BJ (cell line): ENCODE measurements at regions not wholly inside any gene's neighbourhood (a gene's known extent, or its start where the extent isn't known, plus 50 kb on each side); places are given as distances from the start of the nearest gene placed in this dataset.

Experiments used
- CTCF ChIA-PET: fragments of 350-600 bp; formaldehyde crosslinking; extraction: SDS; loops from one replicate; lab custom pipeline; 2021; ENCODE audit warnings: antibody characterized with exemption, inconsistent platforms; lab: Yijun Ruan, JAX
- POLR2A ChIA-PET: fragments of 300-600 bp; sonication (Branson Sonifier 250); formaldehyde crosslinking; extraction: SDS; loops from one replicate; lab custom pipeline; 2021; ENCODE audit warnings: antibody characterized with exemption; lab: Charles Lee
- DNase-seq: peaks from one replicate; pipeline ENCODE4 v3.0.0-alpha.2; 2011; ENCODE audit warnings: low read depth
- H3K27me3 ChIP-seq: 2 replicates; pipeline ENCODE4 v1.6.0; 2011; ENCODE audit warnings: low read length; ENCODE audit not compliant: control insufficient read depth, insufficient read depth
- H3K36me3 ChIP-seq: 2 replicates; pipeline ENCODE4 v1.5.1; 2011; ENCODE audit warnings: low read length; ENCODE audit not compliant: control insufficient read depth, insufficient read depth
- H3K4me3 ChIP-seq: 2 replicates; pipeline ENCODE4 v1.5.1; 2011; ENCODE audit warnings: low read depth, mild to moderate bottlenecking, control low read depth, low read length
- CTCF ChIP-seq: IDR thresholded peaks from 2 replicates; pipeline ENCODE4 v1.5.1; 2011; ENCODE audit warnings: low read depth, mild to moderate bottlenecking, control low read depth, inconsistent platforms, low read length, moderate library complexity; ENCODE audit not compliant: insufficient read depth

GRCh38 chr11:71055925-71056324 lies 196.5 kb downstream of the SHANK2 start:
- ChIA-PET POLR2A (no interaction called here), CTCF (no interaction called here)
- no peak for DNase-seq

More at GRCh38 chr11:71055925-71056324, 196.5 kb downstream of the SHANK2 start:
- H3K4me3 ChIP-seq: no peak overlapping the region
- H3K27me3 ChIP-seq: no peaks in the 10 kb centered on the region
- H3K36me3 ChIP-seq: no peaks in the 10 kb centered on the region
- no peak for TF ChIP-seq CTCF
